ENCODE measurements at regions not wholly inside any gene's neighbourhood (a gene's known extent, or its start where the extent isn't known, plus 50 kb on each side); places are given as distances from the start of the nearest gene placed in this dataset.

- no peak for TF ChIP-seq POLR2AphosphoS5 (IDR thresholded peaks at IDR 0.05)
- TF ChIP-seq, protein P1, sequence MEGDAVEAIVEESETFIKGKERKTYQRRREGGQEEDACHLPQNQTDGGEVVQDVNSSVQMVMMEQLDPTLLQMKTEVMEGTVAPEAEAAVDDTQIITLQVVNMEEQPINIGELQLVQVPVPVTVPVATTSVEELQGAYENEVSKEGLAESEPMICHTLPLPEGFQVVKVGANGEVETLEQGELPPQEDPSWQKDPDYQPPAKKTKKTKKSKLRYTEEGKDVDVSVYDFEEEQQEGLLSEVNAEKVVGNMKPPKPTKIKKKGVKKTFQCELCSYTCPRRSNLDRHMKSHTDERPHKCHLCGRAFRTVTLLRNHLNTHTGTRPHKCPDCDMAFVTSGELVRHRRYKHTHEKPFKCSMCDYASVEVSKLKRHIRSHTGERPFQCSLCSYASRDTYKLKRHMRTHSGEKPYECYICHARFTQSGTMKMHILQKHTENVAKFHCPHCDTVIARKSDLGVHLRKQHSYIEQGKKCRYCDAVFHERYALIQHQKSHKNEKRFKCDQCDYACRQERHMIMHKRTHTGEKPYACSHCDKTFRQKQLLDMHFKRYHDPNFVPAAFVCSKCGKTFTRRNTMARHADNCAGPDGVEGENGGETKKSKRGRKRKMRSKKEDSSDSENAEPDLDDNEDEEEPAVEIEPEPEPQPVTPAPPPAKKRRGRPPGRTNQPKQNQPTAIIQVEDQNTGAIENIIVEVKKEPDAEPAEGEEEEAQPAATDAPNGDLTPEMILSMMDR (IDR thresholded peaks at IDR 0.05; ENCODE audit: poor library complexity, severe bottlenecking) = no peak
- no peak for TF ChIP-seq EZH2 (IDR thresholded peaks at IDR 0.05; ENCODE audit: borderline replicate concordance, insufficient read depth, low read length, poor library complexity, severe bottlenecking)
- TF ChIP-seq, protein P2, sequence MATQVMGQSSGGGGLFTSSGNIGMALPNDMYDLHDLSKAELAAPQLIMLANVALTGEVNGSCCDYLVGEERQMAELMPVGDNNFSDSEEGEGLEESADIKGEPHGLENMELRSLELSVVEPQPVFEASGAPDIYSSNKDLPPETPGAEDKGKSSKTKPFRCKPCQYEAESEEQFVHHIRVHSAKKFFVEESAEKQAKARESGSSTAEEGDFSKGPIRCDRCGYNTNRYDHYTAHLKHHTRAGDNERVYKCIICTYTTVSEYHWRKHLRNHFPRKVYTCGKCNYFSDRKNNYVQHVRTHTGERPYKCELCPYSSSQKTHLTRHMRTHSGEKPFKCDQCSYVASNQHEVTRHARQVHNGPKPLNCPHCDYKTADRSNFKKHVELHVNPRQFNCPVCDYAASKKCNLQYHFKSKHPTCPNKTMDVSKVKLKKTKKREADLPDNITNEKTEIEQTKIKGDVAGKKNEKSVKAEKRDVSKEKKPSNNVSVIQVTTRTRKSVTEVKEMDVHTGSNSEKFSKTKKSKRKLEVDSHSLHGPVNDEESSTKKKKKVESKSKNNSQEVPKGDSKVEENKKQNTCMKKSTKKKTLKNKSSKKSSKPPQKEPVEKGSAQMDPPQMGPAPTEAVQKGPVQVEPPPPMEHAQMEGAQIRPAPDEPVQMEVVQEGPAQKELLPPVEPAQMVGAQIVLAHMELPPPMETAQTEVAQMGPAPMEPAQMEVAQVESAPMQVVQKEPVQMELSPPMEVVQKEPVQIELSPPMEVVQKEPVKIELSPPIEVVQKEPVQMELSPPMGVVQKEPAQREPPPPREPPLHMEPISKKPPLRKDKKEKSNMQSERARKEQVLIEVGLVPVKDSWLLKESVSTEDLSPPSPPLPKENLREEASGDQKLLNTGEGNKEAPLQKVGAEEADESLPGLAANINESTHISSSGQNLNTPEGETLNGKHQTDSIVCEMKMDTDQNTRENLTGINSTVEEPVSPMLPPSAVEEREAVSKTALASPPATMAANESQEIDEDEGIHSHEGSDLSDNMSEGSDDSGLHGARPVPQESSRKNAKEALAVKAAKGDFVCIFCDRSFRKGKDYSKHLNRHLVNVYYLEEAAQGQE (IDR thresholded peaks at IDR 0.05; ENCODE audit: borderline replicate concordance) = no peak
Measured at GRCh38 chr6:93916716-93917115, 497.4 kb upstream of the EPHA7 start.

Data from neural cell (in vitro differentiated cells).